NCI-H1436 (cell line): ENCODE measurements at regions not wholly inside any gene's neighbourhood (a gene's known extent, or its start where the extent isn't known, plus 50 kb on each side); places are given as distances from the start of the nearest gene placed in this dataset.
"Not testable (repeated sequence)": the region's sequence is repeated elsewhere in the genome, so short reads cannot be mapped to it uniquely, and the experiment has no call there.

ENCODE experiments used
- DNase-seq: peaks from one replicate; lab custom pipeline; 2025; lab: John Stamatoyannopoulos, UW

DNA sequence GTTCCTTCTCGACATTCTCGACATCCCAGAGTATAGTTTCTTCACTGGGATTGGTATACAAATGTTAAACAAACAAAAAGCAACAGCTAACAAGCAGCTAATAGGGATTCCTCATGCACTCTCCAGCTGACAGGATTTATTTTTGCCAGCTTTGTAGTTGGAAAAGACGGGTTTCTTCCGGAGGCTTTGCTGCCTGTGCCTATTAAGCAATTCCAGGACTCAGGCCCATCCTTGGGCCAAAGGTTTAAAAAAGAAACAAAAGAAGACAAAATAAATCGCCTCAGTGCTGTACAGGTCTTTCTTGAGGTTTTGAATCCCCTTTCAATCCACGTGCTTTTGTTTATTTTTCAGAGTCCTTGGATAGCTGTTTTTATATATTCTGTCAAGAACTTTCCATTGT is 1414.5 kb upstream of the PCDH9 start:
- no peak for DNase-seq

DNA sequence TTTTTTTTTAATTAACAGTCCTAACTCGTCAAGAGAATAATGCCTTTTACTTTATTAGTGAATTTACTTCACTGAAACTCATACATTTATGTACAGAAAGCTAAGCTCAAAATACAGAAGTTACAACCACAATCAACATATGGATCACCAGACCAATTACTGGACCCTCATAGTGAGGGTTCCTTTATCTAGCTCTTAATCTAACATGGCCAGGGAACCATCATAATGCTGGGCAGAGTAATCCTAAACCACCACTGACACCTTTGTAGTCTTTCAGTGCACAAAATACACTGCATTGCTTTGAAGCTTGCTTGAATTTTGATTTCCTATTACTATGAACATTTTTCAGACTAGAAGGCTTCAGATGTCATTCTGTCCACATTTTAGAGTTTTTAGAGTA is 1406.6 kb upstream of the PCDH9 start:
- no peak for DNase-seq

DNA sequence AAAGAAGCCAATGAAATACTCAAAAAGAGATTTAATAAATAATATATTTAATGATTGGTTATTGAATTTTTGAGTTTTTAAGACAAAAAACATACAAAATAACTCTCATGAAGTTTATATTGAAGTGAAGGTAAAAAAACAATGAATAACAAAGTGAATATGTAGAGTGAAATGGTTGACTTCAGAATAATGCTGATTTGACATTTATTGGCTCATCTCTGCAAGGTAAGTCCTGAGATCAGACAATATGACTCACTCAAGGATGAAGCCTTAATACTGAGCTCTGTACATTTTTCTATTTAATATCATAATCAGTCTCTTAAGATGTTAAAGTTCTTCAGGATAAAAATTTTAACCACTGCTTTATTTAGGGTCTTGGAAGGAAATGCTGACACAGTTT is 1398.9 kb upstream of the PCDH9 start:
- DNase-seq: no peak

DNA sequence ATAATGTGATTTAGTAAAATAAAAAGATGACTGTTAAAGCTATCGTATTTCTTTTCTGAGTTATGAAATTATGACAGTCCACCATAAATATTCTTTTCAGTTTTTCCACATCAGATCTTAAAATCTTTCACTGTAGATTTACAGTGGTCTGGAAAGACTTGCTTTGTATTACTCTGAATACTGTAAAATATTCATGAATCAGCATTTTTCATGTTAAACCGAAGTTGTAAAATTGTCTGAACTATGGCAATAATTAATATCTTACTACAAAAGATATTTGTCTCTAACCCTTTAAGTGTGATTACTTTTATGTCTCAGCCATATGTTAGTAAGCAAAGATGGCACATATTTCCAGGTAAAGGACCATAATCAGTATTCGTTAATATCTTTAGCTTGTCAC is 1397.2 kb upstream of the PCDH9 start:
- no peak for DNase-seq

DNA sequence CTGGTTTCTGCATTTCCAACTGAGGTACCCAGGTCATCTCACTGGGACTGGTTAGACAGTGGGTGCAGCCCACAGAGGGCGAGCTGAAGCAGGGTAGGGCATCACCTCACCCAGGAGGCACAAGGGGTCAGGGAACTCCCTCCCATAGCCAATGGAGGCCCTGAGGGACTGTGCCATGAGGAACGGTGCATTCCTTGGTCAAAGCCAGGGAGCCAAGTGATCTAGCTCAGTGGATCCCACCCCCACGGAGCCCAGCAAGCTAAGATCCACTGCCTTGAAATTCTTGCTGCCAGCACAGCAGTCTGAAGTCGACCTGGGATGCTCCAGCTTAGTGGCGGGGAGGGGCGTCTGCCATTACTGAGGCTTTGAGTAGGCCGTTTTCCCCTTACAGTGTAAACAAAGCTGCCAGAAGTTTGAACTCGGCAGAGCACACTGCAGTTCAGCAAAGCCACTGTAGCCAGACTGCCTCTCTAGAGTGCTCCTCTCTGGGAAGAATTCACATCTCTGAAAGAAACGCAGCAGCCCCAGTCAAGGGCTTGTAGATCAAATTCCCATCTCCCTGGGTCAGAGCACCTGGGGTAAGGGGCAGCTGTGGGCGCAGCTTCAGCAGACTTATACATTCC is 1386.6 kb upstream of the PCDH9 start:
- DNase-seq: no peak

DNA sequence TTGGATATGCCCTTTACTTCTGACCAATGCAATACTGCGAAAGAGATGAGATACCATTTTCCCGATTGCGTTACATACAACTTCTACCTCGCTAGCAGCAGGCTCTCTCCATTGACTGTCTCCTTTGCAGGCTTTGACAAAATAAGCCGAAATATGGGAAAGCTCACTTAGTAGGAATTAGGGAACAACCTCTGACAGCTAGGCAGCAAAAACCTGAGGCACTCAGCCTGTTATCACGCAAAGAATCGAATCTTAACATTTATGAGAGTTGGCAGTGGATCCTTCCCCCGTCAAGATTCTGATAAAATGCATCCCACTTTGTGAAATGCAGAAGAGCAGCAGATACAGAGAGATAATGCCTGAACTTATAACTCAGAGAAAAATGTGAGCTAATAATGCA is 1379.5 kb upstream of the PCDH9 start:
- DNase-seq: no peak

DNA sequence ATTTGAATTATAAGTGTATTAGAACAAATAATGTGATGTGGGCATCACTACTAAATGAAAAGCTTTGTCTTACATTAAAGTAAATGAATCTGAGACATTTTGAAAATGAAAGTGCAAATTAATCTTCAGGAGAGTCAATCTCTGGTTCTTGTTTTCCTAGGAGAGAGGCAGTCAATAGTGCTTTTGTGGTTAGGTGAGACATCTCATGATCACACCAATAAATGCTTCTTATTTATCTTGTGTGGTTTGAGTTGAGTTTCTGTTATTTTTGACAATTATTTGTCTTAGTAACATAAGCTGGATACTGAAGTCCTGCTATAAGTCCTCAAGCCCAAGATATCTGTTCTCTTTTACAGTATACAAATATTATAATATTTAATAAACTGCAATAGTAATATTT is 1378.0 kb upstream of the PCDH9 start:
- no peak for DNase-seq

DNA sequence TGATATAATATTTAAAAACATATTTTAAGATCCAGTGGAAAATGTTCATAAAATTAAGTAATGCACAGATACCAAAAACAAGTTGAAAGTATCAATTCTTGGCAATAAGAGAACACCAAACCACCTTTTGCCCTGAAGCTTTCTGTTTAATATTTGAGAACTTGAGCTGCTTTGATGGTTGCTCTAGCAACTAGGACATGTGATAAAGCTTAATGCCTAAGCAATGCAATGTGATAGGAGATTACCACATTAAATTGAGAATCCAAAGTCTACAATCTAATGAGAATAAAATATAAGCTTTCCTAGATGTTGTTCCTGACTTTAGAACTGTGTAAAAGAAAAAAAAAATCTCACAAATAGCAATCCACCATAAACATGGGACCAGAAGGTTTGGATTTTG is 1367.5 kb upstream of the PCDH9 start:
- DNase-seq: no peak

DNA sequence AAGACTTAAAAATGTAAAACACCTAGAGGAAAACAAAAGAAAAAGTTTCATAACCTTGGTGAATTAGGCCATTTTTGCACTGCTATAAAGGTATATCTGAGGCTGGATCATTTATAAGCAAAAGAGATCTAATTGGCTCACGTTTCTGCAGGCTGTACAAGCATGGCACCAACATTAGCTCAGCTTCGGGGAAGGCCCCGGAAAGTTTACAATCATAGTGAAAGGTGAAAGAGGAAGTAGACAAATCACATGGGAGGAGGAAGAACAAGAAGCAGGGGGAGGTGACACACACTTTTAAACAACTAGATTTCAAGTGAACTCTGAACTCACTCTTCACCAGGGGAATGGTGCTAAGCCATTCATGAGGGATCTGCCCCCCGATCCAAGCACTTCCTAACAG is 1358.5 kb upstream of the PCDH9 start:
- DNase-seq: no peak

DNA sequence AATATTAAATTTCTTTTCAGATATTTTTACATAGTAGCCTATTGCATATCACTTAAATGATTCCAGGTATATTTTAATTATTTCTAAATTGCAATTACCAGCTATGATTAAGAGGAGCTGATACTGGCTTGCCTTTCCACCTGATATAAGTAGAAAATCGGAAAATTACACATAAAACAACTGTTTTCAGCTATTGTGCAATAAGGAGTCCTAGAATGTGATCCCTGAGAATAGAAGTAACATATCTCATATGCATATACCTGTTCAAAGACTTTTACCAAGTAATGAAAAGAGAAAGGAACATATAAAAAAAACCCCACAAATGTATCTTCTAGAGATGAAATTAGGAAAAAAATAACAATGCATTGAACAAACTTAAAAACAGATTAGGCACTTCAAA is 1354.6 kb upstream of the PCDH9 start:
- no peak for DNase-seq

DNA sequence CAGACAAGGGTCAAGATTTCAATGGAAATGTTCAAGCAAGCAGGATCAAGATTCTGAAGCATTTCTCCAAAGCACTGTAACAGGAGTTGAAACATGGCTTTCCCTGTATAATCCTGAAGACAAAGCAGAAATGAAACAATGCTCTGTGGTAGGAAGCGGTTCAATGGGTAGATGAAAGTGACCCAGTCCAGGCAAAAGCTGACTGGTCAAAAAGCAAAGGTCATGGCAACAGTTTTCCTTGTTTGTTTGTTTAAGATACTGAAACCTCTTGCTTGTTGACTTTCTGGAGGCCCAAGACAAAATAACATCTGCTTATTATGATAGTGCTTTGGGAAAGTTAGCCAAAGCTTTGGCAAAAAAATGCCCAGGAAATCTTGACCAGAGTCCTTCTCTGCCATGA is 1343.9 kb upstream of the PCDH9 start:
- no peak for DNase-seq

DNA sequence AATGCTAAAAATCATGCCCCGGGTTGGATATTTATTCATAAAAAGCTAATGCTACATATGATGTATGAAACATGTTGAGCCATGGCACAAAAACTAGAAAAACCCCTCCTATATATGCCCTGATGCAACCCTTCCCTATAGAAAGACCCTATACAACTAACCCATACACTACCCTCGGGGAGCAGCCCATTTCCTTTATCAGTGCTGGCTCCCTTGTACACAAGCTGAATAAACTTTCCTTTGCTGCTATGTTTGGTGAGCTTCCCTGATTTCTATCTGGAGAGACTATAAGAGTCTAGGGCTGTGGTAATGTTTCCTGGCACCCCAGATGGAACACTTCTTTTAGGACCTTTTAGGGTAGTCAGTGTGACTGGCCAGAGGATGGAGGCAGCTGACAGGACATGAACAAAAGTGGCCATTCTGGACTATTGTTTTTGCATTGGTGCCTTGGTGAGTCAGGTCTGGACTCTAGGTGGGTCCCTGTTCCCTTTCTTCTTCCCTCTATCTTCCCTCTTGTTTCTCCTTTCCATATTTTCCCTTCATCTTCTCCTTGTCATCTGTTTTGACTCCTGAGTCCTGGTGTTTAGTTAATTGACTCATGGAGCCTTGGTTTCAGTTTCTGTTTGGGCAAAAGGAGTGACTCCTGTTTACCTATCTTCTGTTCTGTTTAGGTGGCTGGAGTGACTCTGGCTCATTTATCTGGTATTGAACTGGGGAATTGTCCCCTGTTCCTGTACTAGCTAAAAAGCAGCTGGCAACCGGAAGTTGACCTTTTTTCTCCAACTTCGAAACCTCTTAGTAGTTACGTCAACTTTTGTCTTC is 1321.8 kb upstream of the PCDH9 start:
- no peak for DNase-seq

DNA sequence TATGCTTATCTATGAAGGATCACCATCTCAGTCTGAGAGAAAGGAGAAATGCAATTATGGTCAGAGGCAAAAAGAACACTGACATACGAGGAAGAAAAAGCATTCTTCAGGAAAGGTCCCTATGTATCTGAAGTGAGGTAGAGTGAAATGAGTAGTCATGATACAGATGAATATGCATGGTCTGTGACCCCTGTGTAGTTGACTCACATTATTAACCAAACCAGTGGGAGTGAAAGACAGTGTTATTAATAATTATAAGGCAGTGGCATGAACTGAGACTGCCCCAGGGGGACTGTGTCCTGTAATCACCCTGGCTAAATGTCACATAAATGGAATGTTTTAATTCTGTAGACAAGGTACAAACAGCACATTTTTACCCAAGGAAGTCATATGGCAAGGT is 1320.2 kb upstream of the PCDH9 start:
- DNase-seq: no peak

DNA sequence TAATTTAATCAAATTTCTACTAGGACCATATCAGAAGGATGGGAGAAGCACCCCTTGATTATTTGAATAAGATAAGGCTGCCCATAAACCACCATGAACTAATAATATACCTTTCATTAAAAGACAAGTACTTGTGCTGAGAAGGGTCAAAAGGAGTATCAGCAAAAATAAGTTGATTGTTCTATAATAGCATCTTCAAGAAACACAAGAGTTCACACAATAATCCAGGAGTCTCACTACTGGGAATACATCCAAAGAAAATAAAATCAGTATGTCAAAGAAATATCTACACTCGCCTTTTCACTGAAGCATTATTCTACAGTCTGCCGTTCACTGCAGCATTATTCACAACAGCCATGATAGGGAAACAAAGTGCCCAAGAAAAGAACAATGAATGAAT is 1310.1 kb upstream of the PCDH9 start:
- no peak for DNase-seq

DNA sequence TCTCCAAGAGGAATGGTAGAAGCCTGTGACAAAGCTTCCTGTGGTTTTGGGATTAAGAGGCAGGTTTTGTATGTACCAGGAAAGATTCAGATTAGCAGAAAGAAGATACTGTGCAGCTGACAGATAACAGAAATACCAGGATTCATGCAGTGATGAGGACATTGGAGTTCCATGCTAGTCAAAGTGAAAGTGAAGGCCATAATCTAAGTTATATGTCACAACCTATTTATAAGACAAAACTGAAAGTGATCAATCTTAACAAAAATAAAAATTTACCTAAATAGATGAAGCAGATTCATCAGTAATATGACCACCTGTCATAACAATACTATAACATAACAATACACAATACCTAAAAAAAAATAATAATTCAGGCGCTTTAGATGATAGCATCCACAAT is 1305.2 kb upstream of the PCDH9 start:
- no peak for DNase-seq

DNA sequence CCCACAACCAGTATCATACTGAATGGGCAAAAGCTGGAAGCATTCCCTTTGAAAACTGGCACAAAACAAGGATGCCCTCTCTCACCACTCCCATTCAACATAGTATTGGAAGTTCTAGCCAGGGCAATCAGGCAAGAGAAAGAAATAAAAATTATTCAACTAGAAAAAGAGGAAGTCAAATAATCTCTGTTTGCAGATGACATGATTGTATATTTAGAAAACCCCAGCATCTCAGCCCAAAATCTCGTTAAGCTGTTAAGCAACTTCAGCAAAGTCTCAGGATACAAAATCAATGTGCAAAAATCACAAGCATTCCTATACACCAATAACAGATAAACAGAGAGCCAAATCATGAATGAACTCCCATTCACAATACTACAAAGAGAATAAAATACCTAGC is 1297.0 kb upstream of the PCDH9 start:
- not testable (repeated sequence) for DNase-seq

DNA sequence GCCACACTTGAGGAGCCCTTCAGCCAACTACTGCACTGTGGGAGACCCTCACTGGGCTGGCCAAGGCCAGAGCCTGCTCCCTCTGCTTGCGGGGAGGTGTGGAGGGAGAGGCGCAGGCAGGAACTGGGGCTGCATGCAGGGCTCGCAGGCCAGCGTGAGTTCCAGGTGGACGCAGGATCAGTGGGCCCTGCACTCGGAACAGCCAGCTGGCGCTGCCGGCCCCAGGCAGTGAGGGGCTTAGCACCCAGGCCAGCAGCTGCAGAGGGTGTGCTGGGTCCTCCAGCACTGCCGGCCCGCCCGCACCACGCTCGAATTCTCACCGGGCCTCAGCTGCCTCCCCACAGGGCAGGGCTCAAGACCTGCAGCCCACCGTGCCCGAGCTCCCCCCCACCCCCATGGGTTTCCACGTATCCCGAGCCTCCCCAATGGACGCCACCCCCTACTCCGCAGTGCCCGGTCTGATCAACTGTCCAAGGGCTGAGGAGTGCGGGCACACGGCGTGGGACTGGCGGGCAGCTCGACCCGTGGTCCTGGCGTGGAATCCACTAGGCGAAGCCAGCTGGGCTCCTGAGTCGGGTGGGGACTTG is 1293.8 kb upstream of the PCDH9 start:
- no peak for DNase-seq

DNA sequence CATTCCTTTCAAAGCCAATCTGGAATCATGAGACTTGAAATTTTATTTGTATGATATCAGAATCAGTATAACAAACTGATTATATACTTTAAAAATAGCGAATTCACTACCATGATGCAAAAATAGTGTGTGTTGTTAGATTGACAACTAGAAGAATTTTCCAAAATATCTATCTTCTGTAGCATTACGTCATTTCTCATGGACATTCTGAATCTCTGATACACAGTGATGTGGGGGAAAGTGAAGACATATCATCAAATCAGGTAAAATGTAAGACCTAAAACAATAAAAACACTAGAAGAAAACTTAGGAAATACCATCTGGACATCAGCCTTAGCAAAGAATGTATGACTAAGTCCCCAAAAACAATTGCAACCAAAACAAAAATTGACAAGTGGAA is 1292.0 kb upstream of the PCDH9 start:
- no peak for DNase-seq

DNA sequence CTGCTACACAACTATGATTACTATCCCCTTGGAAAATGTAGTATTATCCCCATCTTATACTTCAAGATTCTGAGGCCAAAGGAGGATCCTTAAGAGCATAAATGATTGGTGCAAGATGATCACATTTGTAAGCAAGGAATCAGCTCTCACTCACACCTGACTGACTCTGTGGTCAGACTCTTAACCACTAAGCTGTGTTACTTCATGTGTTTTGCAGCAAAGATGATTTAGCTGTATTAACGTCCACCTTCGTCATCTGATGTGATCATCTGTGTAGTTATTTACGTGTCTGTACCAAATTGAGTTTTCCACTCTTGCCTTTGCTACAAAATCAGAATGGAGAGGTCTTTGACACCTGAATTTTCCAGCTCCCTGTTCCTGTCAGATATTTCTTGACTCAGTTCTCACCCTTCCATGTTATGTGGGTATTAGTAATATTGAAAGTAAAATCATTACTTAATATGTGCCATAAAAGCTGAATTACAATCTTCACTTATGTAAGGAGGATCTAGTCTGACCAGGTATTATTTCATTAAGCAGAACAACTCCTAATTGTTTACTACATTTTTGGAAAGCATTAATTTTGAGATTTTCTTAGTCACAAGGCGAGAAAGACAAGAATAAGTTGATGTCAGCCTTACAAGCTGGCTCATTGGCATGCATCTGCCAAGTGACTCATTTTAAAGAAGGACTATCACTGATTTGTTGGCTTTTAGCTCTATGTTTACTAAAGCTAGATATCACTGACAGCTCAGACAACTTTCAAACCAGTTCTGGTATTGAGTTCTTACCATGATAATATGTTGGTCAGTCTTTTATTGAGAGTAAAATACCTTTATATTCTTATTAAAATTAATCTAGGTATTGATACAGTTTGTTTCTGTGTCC is 1279.8 kb upstream of the PCDH9 start:
- no peak for DNase-seq

DNA sequence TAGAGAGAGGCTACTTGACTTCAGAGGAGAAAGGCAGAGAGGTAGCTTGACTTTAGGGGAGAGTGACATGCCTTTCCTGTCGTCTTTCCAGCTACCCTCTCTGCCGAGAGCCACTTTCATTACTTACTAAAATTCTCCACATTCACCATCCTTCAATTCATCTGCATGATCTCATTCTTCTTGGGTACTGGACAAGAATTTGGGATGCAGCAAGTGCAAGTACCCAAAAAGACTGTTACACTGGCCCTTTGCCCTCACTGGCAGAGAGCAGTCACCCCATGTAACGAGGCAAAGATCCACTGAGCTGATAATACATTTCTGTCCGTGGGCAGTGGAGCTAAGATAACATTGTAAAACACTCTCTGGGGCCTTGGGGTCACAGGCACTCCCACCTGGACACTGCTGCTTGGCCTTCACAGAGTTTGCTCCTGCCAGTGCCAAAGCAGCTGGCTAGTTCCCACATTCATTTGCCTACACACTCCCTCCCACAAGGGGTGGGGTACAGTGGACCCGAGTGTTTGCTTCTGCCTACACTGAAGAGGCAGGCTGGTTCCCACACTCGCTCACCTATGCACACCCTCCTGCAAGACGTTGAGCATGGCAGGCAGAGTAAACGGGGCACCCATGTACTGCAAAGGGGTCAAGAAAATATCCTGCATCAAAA is 1276.9 kb upstream of the PCDH9 start:
- DNase-seq: no peak

DNA sequence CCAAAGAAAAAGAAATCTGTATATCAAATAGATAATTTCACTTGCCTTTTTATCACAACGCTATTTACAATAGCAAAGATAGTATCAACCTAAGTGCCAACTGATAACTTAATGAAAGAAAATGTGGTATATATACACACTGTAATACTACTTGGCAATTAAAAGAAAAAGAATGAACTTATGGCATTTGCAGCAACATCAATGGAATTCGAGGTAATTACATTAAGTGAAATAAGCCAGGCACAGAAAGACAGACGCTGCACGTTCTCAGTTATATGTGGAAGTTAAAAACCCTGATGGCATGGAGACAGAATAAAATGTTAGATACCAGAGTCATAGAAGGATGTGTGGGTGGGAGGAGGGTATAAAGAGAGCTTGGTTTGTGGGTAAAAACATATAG is 1260.5 kb upstream of the PCDH9 start:
- no peak for DNase-seq

DNA sequence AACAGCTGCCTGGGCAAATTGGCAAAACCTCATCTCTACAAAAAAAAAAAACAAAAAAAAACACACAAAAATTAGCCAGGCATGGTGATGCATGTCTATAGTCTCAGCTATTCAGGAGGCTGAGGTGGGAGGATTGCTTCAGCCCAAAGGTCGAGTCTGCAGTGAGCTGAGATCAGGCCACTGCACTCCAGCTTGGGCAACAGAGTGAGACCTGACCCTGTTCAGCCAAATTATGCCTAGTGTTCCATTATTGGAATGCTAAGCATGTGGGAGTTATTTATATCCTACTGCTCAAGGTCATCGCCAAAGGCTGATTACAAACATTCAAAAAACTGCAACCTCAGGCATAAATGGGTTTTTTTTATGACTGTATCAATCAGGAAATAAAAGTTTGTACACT is 1251.0 kb upstream of the PCDH9 start:
- DNase-seq: no peak
